ENCODE measurements at regions not wholly inside any gene's neighbourhood (a gene's known extent, or its start where the extent isn't known, plus 50 kb on each side); places are given as distances from the start of the nearest gene placed in this dataset.

DNA sequence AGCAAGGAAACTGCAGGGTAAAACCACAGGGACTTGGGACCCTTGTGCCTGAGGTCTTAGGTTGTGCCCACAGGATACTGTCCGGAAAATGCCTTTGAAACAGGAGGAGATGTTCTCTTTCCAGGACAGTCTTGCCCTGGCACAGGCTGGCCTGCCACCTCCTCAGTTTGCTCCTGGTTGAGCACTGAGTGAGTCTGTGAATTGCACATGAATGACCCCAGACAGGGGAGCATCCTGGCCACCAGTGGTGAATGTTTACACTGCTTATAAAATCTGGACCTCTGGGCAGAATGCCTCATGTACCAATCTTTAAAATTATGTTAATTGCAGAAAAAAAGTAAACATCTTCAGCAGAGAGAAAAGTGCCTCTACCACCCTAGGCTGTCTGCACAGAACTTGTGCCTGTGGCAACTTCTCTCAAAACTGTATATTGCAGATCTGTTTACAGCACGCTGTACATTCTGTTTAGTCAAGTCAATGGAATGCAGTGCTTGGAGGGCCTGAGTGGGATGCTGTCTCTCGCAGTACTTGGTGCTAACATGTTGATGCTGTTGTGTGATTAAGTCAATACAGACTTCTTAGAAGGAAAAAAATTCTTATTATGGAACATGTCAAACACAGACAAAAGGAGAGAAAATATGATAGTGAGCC, 242.1 kb downstream of the SOD2 start:
- peaks cover 6 to 39% of the 10 kb centered on the region in 2 experiments; a peak in 4 of 5 replicates for H3K9me3 Mint-ChIP-seq
- H2BK120ac ChIP-seq (ENCODE audit: low read depth, low read length, poor library complexity, severe bottlenecking), result no peak overlapping the region
- H3K9ac ChIP-seq (ENCODE audit: extremely low read depth, insufficient read length, low read length), result no peak overlapping the region
- H3K56ac ChIP-seq (ENCODE audit: insufficient read length, low read depth, low read length), result no peak overlapping the region
- H3K79me1 ChIP-seq (ENCODE audit: insufficient read depth, low read depth, low read length, poor library complexity, severe bottlenecking), result no peaks in the 10 kb centered on the region
- H2BK15ac ChIP-seq (ENCODE audit: low read depth, low read length), result no peak overlapping the region
- no peaks in the 10 kb centered on the region for H3K4me1 Mint-ChIP-seq
- no peaks in the 10 kb centered on the region for H3K79me2 ChIP-seq (ENCODE audit: insufficient read depth, low read length)
- no peak overlapping the region for H2AK5ac ChIP-seq (ENCODE audit: insufficient read length, low read length)
- H2BK12ac ChIP-seq (ENCODE audit: insufficient read length, low read depth, low read length), result no peak overlapping the region
- no peak overlapping the region for H3K4me2 ChIP-seq (ENCODE audit: insufficient read depth, insufficient read length, low read length)
- H3K4me1 ChIP-seq (ENCODE audit: insufficient read depth, low read length), result no peaks in the 10 kb centered on the region
- TF ChIP-seq, protein P1, sequence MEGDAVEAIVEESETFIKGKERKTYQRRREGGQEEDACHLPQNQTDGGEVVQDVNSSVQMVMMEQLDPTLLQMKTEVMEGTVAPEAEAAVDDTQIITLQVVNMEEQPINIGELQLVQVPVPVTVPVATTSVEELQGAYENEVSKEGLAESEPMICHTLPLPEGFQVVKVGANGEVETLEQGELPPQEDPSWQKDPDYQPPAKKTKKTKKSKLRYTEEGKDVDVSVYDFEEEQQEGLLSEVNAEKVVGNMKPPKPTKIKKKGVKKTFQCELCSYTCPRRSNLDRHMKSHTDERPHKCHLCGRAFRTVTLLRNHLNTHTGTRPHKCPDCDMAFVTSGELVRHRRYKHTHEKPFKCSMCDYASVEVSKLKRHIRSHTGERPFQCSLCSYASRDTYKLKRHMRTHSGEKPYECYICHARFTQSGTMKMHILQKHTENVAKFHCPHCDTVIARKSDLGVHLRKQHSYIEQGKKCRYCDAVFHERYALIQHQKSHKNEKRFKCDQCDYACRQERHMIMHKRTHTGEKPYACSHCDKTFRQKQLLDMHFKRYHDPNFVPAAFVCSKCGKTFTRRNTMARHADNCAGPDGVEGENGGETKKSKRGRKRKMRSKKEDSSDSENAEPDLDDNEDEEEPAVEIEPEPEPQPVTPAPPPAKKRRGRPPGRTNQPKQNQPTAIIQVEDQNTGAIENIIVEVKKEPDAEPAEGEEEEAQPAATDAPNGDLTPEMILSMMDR (conservative IDR thresholded peaks at IDR 0.05), result no peak
- no peaks in the 10 kb centered on the region for H3K23me2 ChIP-seq (ENCODE audit: insufficient read length, low read depth, low read length, poor library complexity, severe bottlenecking)
- H3K27me3 Mint-ChIP-seq (ENCODE audit: low read depth), result peaks cover 28% of the 10 kb centered on the region
- H3K18ac ChIP-seq (ENCODE audit: insufficient read length, low read depth, low read length), result no peak overlapping the region
- H3K27ac Mint-ChIP-seq, result no peak overlapping the region
- H3T11ph ChIP-seq (ENCODE audit: low read length), result no peak overlapping the region
- no peak overlapping the region for H2BK5ac ChIP-seq (ENCODE audit: insufficient read length, low read length)
- no peaks in the 10 kb centered on the region for H3K9me3 ChIP-seq (ENCODE audit: control insufficient read depth, low read depth, low read length)
- no peak overlapping the region for H2AFZ ChIP-seq (ENCODE audit: low read length)
- no peak overlapping the region for H2BK20ac ChIP-seq (ENCODE audit: low read depth, low read length, poor library complexity, severe bottlenecking)
- no peak for DNase-seq
- no peak overlapping the region for H3K4ac ChIP-seq (ENCODE audit: low read depth, low read length)
- H3K36me3 Mint-ChIP-seq (ENCODE audit: insufficient read depth in 1 of 3, low read depth in 3 of 3), result peaks cover 0 to 6% (median 0%) of the 10 kb centered on the region in 3 experiments; a peak in 2 of 7 replicates
- H3K27me3 ChIP-seq (ENCODE audit: insufficient read depth, low read length), result no peaks in the 10 kb centered on the region
- WGBS (ENCODE audit: extremely low coverage, insufficient read length, low lambda C conversion rate), result no CpG with 5 or more reads among the region's 3 CpGs
- no peaks in the 10 kb centered on the region for H4K20me1 ChIP-seq (ENCODE audit: control insufficient read depth, insufficient read depth, insufficient read length)
- no peak overlapping the region for H4K8ac ChIP-seq (replicated peaks; ENCODE audit: insufficient read length, low read depth, low read length)
- H3K14ac ChIP-seq (ENCODE audit: insufficient read depth, low read length), result no peak overlapping the region
- no peak overlapping the region for H3K23ac ChIP-seq (ENCODE audit: insufficient read length, low read depth, low read length)
- no peak overlapping the region for H3K27ac ChIP-seq (ENCODE audit: insufficient read length, low read depth, low read length)
- no peak overlapping the region for H4K91ac ChIP-seq (ENCODE audit: insufficient read length, low read depth, low read length)
- no peak overlapping the region for H3K4me3 Mint-ChIP-seq
- no peak overlapping the region for H4K5ac ChIP-seq (ENCODE audit: insufficient read length, low read depth, low read length)

Data from H9 (cell line).